Adrenal gland (tissue), 5 donors: ENCODE measurements at regions not wholly inside any gene's neighbourhood (a gene's known extent, or its start where the extent isn't known, plus 50 kb on each side); places are given as distances from the start of the nearest gene placed in this dataset.

Experiments used
- CTCF ChIP-seq, 6 experiments: fragments of 450-650 bp in 4 of 6; fragments of 200-600 bp in 2 of 6; sonication (generic) in 1 of 6; IDR thresholded peaks; 1 replicate in 5 of 6; 2 replicates in 1 of 6; pipeline versions ENCODE4 v1.5.1 to v1.8.0; 2016 to 2021; ENCODE audit warnings: antibody characterized with exemption in 6 of 6, mild to moderate bottlenecking in 2 of 6, moderate library complexity in 1 of 6
- POLR2A ChIP-seq, 2 donors: fragments of 450-650 bp; IDR thresholded peaks; one replicate each; pipeline ENCODE4 v1.6.1; 2017; ENCODE audit warnings: antibody characterized with exemption in 2 of 2, mild to moderate bottlenecking in 2 of 2, moderate library complexity in 1 of 2
- donor health status: DM: no; HTN: no; CAD: no.

GRCh38 chr2:119076713-119077112 is 81.8 kb downstream of the C1QL2 start:
- TF ChIP-seq CTCF (IDR thresholded peaks at IDR 0.05) (no peak), POLR2A (IDR thresholded peaks at IDR 0.05) (no peak)
